H1 (cell line): ENCODE measurements at regions not wholly inside any gene's neighbourhood (a gene's known extent, or its start where the extent isn't known, plus 50 kb on each side); places are given as distances from the start of the nearest gene placed in this dataset.

ENCODE experiments used
- CTCF ChIA-PET: fragments of 300-600 bp; sonication (Branson Sonifier 250); formaldehyde crosslinking; loops from one replicate; lab custom pipeline; 2021; ENCODE audit not compliant: partially characterized antibody; lab: Charles Lee
- POLR2A ChIA-PET: fragments of 300-600 bp; sonication (Branson Sonifier 250); formaldehyde crosslinking; loops from one replicate; lab custom pipeline; 2021; ENCODE audit warnings: inconsistent platforms; ENCODE audit not compliant: partially characterized antibody; lab: Charles Lee
- DNase-seq, 2 experiments: peaks; one replicate each; pipeline versions ENCODE4 v3.0.0 to v3.0.0-alpha.2; 2010 to 2022; ENCODE audit warnings: low spot score in 2 of 2, low read depth in 1 of 2, mixed read lengths in 1 of 2
- FAIRE-seq: peaks from 2 replicates; lab custom pipeline; 2011; peaks lifted over from hg19 to GRCh38; lab: Jason Lieb, UNC
- H2AFZ ChIP-seq: 2 replicates; pipeline ENCODE4 v1.8.1; 2012; ENCODE audit warnings: low read length, inconsistent platforms
- H2AK5ac ChIP-seq: 2 replicates; pipeline ENCODE4 v1.6.1; 2013; ENCODE audit warnings: low read depth, low read length
- H2BK120ac ChIP-seq: replicated peaks from 2 replicates; pipeline ENCODE3; 2013; ENCODE audit warnings: low read depth, low read length, inconsistent platforms
- H2BK12ac ChIP-seq: 2 replicates; pipeline ENCODE4 v1.6.1; 2013; ENCODE audit warnings: low read depth, low read length
- H2BK15ac ChIP-seq: 2 replicates; pipeline ENCODE4 v1.6.1; 2013; ENCODE audit warnings: low read length
- H2BK20ac ChIP-seq: 2 replicates; pipeline ENCODE4 v1.6.1; 2013; ENCODE audit warnings: low read length
- H2BK5ac ChIP-seq: 2 replicates; pipeline ENCODE4 v1.6.1; 2013; ENCODE audit warnings: low read depth, low read length
- H3K14ac ChIP-seq: 2 replicates; pipeline ENCODE4 v1.6.1; 2013; ENCODE audit warnings: inconsistent platforms; ENCODE audit not compliant: insufficient read length
- H3K18ac ChIP-seq: 2 replicates; pipeline ENCODE4 v1.6.1; 2013; ENCODE audit warnings: low read length; ENCODE audit errors: extremely low read depth
- H3K23ac ChIP-seq: 2 replicates; pipeline ENCODE4 v1.6.1; 2013; ENCODE audit warnings: inconsistent platforms; ENCODE audit not compliant: insufficient read length
- H3K23me2 ChIP-seq: 2 replicates; pipeline ENCODE4 v1.6.1; 2013; ENCODE audit warnings: low read depth, low read length
- H3K27ac ChIP-seq: 2 replicates; pipeline ENCODE4 v1.6.1; 2011; ENCODE audit warnings: low read depth, low read length, inconsistent platforms
- H3K27me3 ChIP-seq, 4 experiments: replicated peaks in 1 of 4; 1 replicate in 1 of 4; 2 replicates in 3 of 4; pipeline versions ENCODE4 v1.6.1 to v1.8.1; 2011 to 2013; ENCODE audit warnings: low read length in 3 of 4, mild to moderate bottlenecking in 3 of 4, inconsistent platforms in 2 of 4, mixed read lengths in 2 of 4, moderate library complexity in 1 of 4; ENCODE audit not compliant: control insufficient read depth in 3 of 4, insufficient read depth in 3 of 4; ENCODE audit errors: extremely low read depth in 1 of 4
- H3K36me3 ChIP-seq, 4 experiments: 2 replicates each; pipeline versions ENCODE4 v1.6.1 to v1.8.1; 2011 to 2013; ENCODE audit warnings: mild to moderate bottlenecking in 4 of 4, low read length in 3 of 4, moderate library complexity in 2 of 4, control low read depth in 1 of 4, inconsistent platforms in 1 of 4; ENCODE audit not compliant: insufficient read depth in 4 of 4, control insufficient read depth in 2 of 4
- H3K4ac ChIP-seq: replicated peaks from 2 replicates; pipeline ENCODE3; 2013; ENCODE audit warnings: low read length, low read depth, mixed read lengths, inconsistent platforms; ENCODE audit not compliant: insufficient read length
- H3K4me1 ChIP-seq, 4 experiments: replicated peaks in 1 of 4; 1 replicate in 1 of 4; 2 replicates in 3 of 4; pipeline versions ENCODE4 v1.6.1 to v1.8.1; 2011 to 2013; ENCODE audit warnings: low read length in 3 of 4, inconsistent platforms in 2 of 4, mixed read lengths in 1 of 4; ENCODE audit not compliant: insufficient read depth in 4 of 4, control insufficient read depth in 3 of 4
- H3K4me2 ChIP-seq, 2 experiments: 2 replicates each; pipeline versions ENCODE4 v1.6.1 to v1.8.1; 2011 to 2013; ENCODE audit warnings: low read depth in 2 of 2, low read length in 2 of 2, control low read depth in 1 of 2, inconsistent platforms in 1 of 2, mild to moderate bottlenecking in 1 of 2; ENCODE audit not compliant: insufficient read depth in 1 of 2
- H3K4me3 ChIP-seq, 4 experiments: fragments of 200-600, 300-600 bp in 1 of 4; sonication (generic), shearing (Covaris generic), sonication (Bioruptor Twin) in 1 of 4; 2 replicates each; pipeline versions ENCODE4 v1.5.1 to v1.8.1; 2011 to 2016; ENCODE audit warnings: low read length in 4 of 4, low read depth in 3 of 4, control low read depth in 2 of 4, inconsistent platforms in 2 of 4, mild to moderate bottlenecking in 2 of 4, mixed read lengths in 1 of 4, moderate library complexity in 1 of 4; ENCODE audit not compliant: insufficient read depth in 2 of 4; ENCODE audit errors: extremely low read depth in 1 of 4
- H3K56ac ChIP-seq: replicated peaks from 2 replicates; pipeline ENCODE3; 2013; ENCODE audit warnings: low read depth, mild to moderate bottlenecking, mixed read lengths, low read length, inconsistent platforms; ENCODE audit not compliant: insufficient read length
- H3K79me1 ChIP-seq: 2 replicates; pipeline ENCODE4 v1.6.1; 2013; ENCODE audit warnings: low read depth, low read length, control low read depth
- H3K79me2 ChIP-seq, 2 experiments: 2 replicates each; pipeline versions ENCODE4 v1.6.1 to v1.8.1; 2012 to 2013; ENCODE audit warnings: low read length in 2 of 2, mild to moderate bottlenecking in 2 of 2, inconsistent platforms in 1 of 2; ENCODE audit not compliant: insufficient read depth in 2 of 2, control insufficient read depth in 1 of 2
- H3K9ac ChIP-seq, 4 experiments: replicated peaks in 1 of 4; 1 replicate in 1 of 4; 2 replicates in 3 of 4; pipeline versions ENCODE4 v1.6.1 to v1.8.1; 2011 to 2013; ENCODE audit warnings: low read depth in 3 of 4, low read length in 3 of 4, control low read depth in 2 of 4, mild to moderate bottlenecking in 2 of 4, moderate library complexity in 2 of 4, inconsistent platforms in 1 of 4; ENCODE audit errors: extremely low read depth in 1 of 4
- H3K9me3 ChIP-seq, 2 experiments: 2 replicates each; pipeline versions ENCODE4 v1.6.1 to v1.8.1; 2012 to 2013; ENCODE audit warnings: mild to moderate bottlenecking in 2 of 2, moderate library complexity in 2 of 2, control low read depth in 1 of 2, inconsistent platforms in 1 of 2, low read depth in 1 of 2, low read length in 1 of 2, mixed read lengths in 1 of 2; ENCODE audit not compliant: insufficient read depth in 2 of 2
- H4K20me1 ChIP-seq, 2 experiments: replicated peaks in 1 of 2; 2 replicates each; pipeline versions ENCODE3 to v1.8.1; 2011 to 2013; ENCODE audit warnings: inconsistent platforms in 2 of 2, low read length in 2 of 2, mild to moderate bottlenecking in 1 of 2; ENCODE audit not compliant: insufficient read depth in 2 of 2, control insufficient read depth in 1 of 2
- H4K5ac ChIP-seq: 2 replicates; pipeline ENCODE4 v1.6.1; 2013; ENCODE audit warnings: low read length, low read depth, mixed read lengths, inconsistent platforms; ENCODE audit not compliant: insufficient read length
- H4K8ac ChIP-seq: 2 replicates; pipeline ENCODE4 v1.8.0; 2013; ENCODE audit warnings: mild to moderate bottlenecking, moderate library complexity, low read length, inconsistent platforms; ENCODE audit not compliant: insufficient read depth; ENCODE audit errors: extremely low read depth
- H4K91ac ChIP-seq: replicated peaks from 2 replicates; pipeline ENCODE3; 2013; ENCODE audit warnings: low read length, mixed read lengths, inconsistent platforms; ENCODE audit not compliant: insufficient read length
- WGBS, 2 experiments: shearing (Covaris generic) in 1 of 2; methylation state at CpG; one replicate each; pipeline versions ENCODE4 v1.1.6 to v1.1.7; 2013 to 2015; ENCODE audit warnings: low lambda C conversion rate in 2 of 2, mixed read lengths in 2 of 2, inconsistent platforms in 1 of 2, low coverage in 1 of 2, missing lambda C conversion rate in 1 of 2; ENCODE audit not compliant: insufficient replicate concordance in 2 of 2, insufficient coverage in 1 of 2, insufficient read length in 1 of 2; ENCODE audit errors: extremely low coverage in 1 of 2, missing lambda C conversion rate in 1 of 2; 5-methylcytosine and 5-hydroxymethylcytosine counted together
- TF ChIP-seq, protein P1 (sequence below): fragments of 300-600 bp; sonication (generic); IDR thresholded peaks from 2 replicates; pipeline ENCODE4 v1.7.1; 2012; ENCODE audit warnings: low read length, moderate library complexity, mild to moderate bottlenecking, inconsistent platforms; ENCODE audit not compliant: insufficient replicate concordance

DNA sequence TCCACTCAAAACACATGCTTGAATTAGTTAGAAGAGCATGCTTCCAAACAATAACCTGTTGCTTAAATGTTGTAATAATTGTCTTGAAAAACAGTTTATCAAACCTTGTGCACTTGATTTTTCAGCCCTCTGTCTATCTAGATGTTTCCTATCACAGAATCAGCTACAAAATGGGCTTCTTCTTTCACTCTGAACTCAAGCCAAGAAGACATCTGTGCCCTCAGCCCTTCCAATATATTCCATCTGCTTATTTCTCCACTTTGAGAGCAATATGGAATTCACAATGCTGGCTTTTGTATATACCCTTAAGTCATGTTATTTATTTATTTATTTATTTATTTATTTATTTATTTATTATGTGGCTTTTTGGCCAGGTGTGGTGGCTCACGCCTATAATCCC lies 234.2 kb downstream of the TOX3 start:
- DNase-seq (no peak), FAIRE-seq (no peak)
- Histone ChIP-seq H3K27ac (no peak overlapping the region), H3K23ac (no peak overlapping the region), H2BK5ac (no peak overlapping the region), H2BK20ac (no peak overlapping the region), H3K4me1 (peaks cover 3 to 12% (median 6%) of the 10 kb centered on the region in 4 experiments; a peak in 4 of 7 replicates), H3K9ac (no peak overlapping the region), H3K9me3 (no peaks in the 10 kb centered on the region), H3K56ac (no peak overlapping the region), H3K23me2 (no peaks in the 10 kb centered on the region), H2BK120ac (no peak overlapping the region), H4K20me1 (no peaks in the 10 kb centered on the region), H3K4me3 (no peak overlapping the region), H4K8ac (no peak overlapping the region), H2AFZ (no peak overlapping the region), H2AK5ac (no peak overlapping the region), H2BK12ac (no peak overlapping the region), H3K4ac (no peak overlapping the region), H3K4me2 (no peak overlapping the region), H4K91ac (no peak overlapping the region), H4K5ac (no peak overlapping the region), H3K36me3 (no peaks in the 10 kb centered on the region), H3K79me2 (no peaks in the 10 kb centered on the region), H3K14ac (no peak overlapping the region), H3K18ac (no peak overlapping the region), H3K79me1 (no peaks in the 10 kb centered on the region), H3K27me3 (no peaks in the 10 kb centered on the region), H2BK15ac (no peak overlapping the region)
- POLR2A ChIA-PET, result no interaction called here
- CTCF ChIA-PET, result interaction anchor here (0.7 kb wide), 1 partner anchor 602 kb away, joined by 5 read pairs; no protein-coding TSS in a partner anchor
- TF ChIP-seq, protein P1, sequence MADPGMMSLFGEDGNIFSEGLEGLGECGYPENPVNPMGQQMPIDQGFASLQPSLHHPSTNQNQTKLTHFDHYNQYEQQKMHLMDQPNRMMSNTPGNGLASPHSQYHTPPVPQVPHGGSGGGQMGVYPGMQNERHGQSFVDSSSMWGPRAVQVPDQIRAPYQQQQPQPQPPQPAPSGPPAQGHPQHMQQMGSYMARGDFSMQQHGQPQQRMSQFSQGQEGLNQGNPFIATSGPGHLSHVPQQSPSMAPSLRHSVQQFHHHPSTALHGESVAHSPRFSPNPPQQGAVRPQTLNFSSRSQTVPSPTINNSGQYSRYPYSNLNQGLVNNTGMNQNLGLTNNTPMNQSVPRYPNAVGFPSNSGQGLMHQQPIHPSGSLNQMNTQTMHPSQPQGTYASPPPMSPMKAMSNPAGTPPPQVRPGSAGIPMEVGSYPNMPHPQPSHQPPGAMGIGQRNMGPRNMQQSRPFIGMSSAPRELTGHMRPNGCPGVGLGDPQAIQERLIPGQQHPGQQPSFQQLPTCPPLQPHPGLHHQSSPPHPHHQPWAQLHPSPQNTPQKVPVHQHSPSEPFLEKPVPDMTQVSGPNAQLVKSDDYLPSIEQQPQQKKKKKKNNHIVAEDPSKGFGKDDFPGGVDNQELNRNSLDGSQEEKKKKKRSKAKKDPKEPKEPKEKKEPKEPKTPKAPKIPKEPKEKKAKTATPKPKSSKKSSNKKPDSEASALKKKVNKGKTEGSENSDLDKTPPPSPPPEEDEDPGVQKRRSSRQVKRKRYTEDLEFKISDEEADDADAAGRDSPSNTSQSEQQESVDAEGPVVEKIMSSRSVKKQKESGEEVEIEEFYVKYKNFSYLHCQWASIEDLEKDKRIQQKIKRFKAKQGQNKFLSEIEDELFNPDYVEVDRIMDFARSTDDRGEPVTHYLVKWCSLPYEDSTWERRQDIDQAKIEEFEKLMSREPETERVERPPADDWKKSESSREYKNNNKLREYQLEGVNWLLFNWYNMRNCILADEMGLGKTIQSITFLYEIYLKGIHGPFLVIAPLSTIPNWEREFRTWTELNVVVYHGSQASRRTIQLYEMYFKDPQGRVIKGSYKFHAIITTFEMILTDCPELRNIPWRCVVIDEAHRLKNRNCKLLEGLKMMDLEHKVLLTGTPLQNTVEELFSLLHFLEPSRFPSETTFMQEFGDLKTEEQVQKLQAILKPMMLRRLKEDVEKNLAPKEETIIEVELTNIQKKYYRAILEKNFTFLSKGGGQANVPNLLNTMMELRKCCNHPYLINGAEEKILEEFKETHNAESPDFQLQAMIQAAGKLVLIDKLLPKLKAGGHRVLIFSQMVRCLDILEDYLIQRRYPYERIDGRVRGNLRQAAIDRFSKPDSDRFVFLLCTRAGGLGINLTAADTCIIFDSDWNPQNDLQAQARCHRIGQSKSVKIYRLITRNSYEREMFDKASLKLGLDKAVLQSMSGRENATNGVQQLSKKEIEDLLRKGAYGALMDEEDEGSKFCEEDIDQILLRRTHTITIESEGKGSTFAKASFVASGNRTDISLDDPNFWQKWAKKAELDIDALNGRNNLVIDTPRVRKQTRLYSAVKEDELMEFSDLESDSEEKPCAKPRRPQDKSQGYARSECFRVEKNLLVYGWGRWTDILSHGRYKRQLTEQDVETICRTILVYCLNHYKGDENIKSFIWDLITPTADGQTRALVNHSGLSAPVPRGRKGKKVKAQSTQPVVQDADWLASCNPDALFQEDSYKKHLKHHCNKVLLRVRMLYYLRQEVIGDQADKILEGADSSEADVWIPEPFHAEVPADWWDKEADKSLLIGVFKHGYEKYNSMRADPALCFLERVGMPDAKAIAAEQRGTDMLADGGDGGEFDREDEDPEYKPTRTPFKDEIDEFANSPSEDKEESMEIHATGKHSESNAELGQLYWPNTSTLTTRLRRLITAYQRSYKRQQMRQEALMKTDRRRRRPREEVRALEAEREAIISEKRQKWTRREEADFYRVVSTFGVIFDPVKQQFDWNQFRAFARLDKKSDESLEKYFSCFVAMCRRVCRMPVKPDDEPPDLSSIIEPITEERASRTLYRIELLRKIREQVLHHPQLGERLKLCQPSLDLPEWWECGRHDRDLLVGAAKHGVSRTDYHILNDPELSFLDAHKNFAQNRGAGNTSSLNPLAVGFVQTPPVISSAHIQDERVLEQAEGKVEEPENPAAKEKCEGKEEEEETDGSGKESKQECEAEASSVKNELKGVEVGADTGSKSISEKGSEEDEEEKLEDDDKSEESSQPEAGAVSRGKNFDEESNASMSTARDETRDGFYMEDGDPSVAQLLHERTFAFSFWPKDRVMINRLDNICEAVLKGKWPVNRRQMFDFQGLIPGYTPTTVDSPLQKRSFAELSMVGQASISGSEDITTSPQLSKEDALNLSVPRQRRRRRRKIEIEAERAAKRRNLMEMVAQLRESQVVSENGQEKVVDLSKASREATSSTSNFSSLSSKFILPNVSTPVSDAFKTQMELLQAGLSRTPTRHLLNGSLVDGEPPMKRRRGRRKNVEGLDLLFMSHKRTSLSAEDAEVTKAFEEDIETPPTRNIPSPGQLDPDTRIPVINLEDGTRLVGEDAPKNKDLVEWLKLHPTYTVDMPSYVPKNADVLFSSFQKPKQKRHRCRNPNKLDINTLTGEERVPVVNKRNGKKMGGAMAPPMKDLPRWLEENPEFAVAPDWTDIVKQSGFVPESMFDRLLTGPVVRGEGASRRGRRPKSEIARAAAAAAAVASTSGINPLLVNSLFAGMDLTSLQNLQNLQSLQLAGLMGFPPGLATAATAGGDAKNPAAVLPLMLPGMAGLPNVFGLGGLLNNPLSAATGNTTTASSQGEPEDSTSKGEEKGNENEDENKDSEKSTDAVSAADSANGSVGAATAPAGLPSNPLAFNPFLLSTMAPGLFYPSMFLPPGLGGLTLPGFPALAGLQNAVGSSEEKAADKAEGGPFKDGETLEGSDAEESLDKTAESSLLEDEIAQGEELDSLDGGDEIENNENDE, result no peak
- WGBS, 2 experiments, result 88% methylated on average over 1 of the region's 1 CpG; no CpG with 5 or more reads in 1 of the 2 experiments
